HL-60 (cell line): ENCODE measurements at regions not wholly inside any gene's neighbourhood (a gene's known extent, or its start where the extent isn't known, plus 50 kb on each side); places are given as distances from the start of the nearest gene placed in this dataset.

Source experiments
- DNase-seq, 2 experiments: peaks; one replicate each; pipeline ENCODE4 v3.0.0-alpha.2; 2010 to 2020; ENCODE audit warnings: low read depth in 1 of 2, low spot score in 1 of 2
- H3K27ac ChIP-seq: fragments of 250-450 bp; sonication (Bioruptor Pico); replicated peaks from 2 replicates; pipeline ENCODE4 v1.5.1; 2020; ENCODE audit warnings: mild to moderate bottlenecking, moderate library complexity
- H3K27me3 ChIP-seq: fragments of 250-450 bp; sonication (Bioruptor Pico); 2 replicates; pipeline ENCODE4 v1.5.1; 2021; ENCODE audit warnings: mild to moderate bottlenecking, moderate library complexity; ENCODE audit not compliant: insufficient read depth, poor library complexity, severe bottlenecking
- H3K4me3 ChIP-seq: replicated peaks from 2 replicates; pipeline ENCODE4 v1.5.1; 2011; ENCODE audit warnings: mild to moderate bottlenecking, control low read depth, low read length; ENCODE audit not compliant: insufficient read depth
- GABPA ChIP-seq: IDR thresholded peaks from 2 replicates; pipeline ENCODE4 v1.6.1; 2012; ENCODE audit warnings: low read depth
- POLR2AphosphoS5 ChIP-seq: IDR thresholded peaks from 2 replicates; pipeline ENCODE4 v1.6.1; 2012; ENCODE audit warnings: low read depth
- SPI1 ChIP-seq: IDR thresholded peaks from 2 replicates; pipeline ENCODE4 v1.6.1; 2012; ENCODE audit warnings: low read depth, mild to moderate bottlenecking, borderline replicate concordance
- TF ChIP-seq, protein P1 (sequence below): IDR thresholded peaks from 2 replicates; pipeline ENCODE4 v1.6.1; 2012; ENCODE audit warnings: low read depth; ENCODE audit not compliant: insufficient replicate concordance
- TF ChIP-seq, protein P2 (sequence below): IDR thresholded peaks from one replicate; pipeline ENCODE4 v1.5.1; 2011; ENCODE audit warnings: low read length, control low read depth, inconsistent platforms; ENCODE audit not compliant: insufficient read depth

DNA sequence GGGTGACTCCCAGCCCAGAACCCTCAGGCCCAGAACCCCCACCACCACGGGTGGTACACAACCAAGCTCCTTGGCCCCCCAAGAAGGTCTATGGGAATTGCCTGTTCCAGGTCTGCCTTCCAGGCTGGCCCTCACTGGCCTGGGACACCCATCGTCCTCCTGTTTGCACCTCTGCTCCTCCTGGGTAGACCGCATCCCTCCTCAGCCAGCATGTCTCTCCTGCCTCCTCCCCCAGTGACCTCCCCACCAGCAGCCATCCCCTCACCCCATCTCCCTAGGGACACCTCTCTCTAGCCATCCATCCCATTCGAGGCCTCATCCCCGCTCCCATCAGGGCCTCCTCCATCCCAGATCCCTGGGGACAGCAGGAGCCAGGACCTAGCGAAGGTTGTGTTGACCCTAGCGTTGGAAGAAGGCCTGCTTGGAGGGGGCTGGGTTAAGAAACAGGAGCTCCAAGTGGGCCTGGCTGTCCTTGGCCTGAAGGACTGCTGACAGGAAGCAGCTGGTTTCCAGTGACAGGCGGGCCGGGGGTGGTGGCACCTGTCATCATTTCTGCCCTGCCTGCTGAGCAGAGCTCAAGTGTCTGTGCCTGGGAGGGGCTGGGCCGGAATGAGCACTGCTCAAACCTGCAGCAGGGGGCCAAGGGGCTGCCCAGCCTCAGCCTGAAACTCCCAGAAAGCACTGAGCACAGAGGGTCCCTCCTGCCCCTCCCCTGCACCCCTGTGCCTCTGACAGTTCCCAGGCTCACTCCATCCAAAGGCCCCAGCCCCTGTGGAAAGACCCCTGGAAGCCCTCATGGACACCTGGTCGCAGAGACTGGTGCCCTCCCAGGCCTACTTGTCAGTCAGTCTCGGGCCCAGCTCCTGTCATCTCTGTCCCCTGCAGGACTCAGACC lies 96.0 kb upstream of the OTOS start:
- no peak overlapping the region for H3K4me3 ChIP-seq
- DNase-seq: no peak
- H3K27me3 ChIP-seq: peaks cover 6% of the 10 kb centered on the region
- no peak for TF ChIP-seq SPI1
- no peak for TF ChIP-seq GABPA
- TF ChIP-seq, protein P1, sequence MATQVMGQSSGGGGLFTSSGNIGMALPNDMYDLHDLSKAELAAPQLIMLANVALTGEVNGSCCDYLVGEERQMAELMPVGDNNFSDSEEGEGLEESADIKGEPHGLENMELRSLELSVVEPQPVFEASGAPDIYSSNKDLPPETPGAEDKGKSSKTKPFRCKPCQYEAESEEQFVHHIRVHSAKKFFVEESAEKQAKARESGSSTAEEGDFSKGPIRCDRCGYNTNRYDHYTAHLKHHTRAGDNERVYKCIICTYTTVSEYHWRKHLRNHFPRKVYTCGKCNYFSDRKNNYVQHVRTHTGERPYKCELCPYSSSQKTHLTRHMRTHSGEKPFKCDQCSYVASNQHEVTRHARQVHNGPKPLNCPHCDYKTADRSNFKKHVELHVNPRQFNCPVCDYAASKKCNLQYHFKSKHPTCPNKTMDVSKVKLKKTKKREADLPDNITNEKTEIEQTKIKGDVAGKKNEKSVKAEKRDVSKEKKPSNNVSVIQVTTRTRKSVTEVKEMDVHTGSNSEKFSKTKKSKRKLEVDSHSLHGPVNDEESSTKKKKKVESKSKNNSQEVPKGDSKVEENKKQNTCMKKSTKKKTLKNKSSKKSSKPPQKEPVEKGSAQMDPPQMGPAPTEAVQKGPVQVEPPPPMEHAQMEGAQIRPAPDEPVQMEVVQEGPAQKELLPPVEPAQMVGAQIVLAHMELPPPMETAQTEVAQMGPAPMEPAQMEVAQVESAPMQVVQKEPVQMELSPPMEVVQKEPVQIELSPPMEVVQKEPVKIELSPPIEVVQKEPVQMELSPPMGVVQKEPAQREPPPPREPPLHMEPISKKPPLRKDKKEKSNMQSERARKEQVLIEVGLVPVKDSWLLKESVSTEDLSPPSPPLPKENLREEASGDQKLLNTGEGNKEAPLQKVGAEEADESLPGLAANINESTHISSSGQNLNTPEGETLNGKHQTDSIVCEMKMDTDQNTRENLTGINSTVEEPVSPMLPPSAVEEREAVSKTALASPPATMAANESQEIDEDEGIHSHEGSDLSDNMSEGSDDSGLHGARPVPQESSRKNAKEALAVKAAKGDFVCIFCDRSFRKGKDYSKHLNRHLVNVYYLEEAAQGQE: no peak
- H3K27ac ChIP-seq: no peak overlapping the region

DNA sequence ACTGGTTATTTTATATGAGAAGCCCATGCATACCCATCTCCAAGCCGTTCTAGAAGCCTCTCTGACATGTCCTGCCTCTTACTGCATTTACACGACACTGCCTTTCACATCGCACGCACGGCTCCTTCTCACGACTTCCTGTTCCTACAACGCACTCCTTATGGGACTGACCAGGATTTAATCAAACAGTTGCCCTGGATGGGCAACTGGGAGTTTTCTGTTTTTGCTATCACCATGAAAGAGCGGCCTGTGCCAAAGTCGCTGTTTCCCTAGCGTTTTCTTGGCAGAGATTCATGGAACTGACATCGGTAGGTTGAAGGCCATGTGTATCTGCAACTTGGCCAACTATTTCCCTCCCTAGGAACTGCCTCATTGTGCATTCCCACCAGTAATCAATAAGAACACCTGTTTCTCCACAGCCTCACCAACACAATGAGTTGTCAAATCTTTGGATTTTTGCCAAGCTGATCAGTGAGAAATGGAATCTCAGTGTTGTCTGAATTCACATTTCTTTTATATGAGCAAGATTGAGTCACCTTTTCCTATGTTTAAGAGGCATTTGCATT lies 97.2 kb upstream of the OTOS start:
- TF ChIP-seq POLR2AphosphoS5: no peak
- TF ChIP-seq, protein P2, sequence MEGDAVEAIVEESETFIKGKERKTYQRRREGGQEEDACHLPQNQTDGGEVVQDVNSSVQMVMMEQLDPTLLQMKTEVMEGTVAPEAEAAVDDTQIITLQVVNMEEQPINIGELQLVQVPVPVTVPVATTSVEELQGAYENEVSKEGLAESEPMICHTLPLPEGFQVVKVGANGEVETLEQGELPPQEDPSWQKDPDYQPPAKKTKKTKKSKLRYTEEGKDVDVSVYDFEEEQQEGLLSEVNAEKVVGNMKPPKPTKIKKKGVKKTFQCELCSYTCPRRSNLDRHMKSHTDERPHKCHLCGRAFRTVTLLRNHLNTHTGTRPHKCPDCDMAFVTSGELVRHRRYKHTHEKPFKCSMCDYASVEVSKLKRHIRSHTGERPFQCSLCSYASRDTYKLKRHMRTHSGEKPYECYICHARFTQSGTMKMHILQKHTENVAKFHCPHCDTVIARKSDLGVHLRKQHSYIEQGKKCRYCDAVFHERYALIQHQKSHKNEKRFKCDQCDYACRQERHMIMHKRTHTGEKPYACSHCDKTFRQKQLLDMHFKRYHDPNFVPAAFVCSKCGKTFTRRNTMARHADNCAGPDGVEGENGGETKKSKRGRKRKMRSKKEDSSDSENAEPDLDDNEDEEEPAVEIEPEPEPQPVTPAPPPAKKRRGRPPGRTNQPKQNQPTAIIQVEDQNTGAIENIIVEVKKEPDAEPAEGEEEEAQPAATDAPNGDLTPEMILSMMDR: no peak
- TF ChIP-seq SPI1: no peak
- no peak for DNase-seq
- H3K27me3 ChIP-seq: peaks cover 6% of the 10 kb centered on the region
- H3K27ac ChIP-seq: no peak overlapping the region
- H3K4me3 ChIP-seq: no peak overlapping the region

DNA sequence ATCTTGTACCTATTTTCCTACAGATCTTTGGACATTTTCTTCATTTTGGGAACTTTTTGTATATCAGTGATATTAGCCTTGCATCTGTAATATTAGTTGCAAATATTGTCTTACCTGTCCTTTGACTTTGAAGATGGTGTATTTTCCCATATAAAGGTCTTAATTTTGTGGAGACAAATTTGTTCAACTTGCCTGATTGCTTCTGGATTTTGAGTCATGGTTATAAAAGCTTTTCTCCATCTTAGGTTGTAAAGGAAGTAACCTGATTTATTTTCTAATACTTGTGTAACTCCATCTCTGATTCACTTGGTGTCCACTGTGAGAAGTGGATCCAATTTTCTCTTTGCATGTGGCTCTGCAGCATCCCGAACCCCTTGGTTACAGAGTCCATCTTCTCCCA lies 97.7 kb upstream of the OTOS start:
- peaks cover 6% of the 10 kb centered on the region for H3K27me3 ChIP-seq
- no peak for DNase-seq
- no peak overlapping the region for H3K4me3 ChIP-seq
- TF ChIP-seq, protein P1: no peak
- TF ChIP-seq, protein P2: no peak
- TF ChIP-seq GABPA (no peak), SPI1 (no peak), POLR2AphosphoS5 (no peak)
- H3K27ac ChIP-seq: no peak overlapping the region

DNA sequence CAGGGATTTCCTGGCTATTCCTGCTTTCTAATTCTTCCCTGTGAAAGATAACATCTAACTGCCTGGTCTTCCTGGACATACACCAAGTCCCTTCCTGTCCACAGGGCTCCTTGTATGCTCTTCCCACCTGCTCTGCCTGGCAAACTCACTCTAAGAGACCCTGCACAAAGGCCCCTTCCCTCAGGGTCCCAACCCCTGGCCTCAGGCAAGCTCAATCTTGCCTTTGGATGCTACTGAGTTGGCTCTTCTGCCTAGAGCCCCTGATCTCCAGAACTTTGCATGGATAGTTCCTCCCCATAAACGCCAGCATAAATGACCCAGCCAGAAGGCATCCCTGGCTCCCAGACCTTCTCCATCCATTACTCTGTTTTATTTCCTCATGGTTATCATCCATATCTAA lies 98.3 kb upstream of the OTOS start:
- DNase-seq: no peak
- Histone ChIP-seq H3K4me3 (no peak overlapping the region), H3K27ac (no peak overlapping the region), H3K27me3 (peaks cover 6% of the 10 kb centered on the region)
- TF ChIP-seq SPI1 (no peak), POLR2AphosphoS5 (no peak)
